ENCODE measurements at regions not wholly inside any gene's neighbourhood (a gene's known extent, or its start where the extent isn't known, plus 50 kb on each side); places are given as distances from the start of the nearest gene placed in this dataset.

DNA sequence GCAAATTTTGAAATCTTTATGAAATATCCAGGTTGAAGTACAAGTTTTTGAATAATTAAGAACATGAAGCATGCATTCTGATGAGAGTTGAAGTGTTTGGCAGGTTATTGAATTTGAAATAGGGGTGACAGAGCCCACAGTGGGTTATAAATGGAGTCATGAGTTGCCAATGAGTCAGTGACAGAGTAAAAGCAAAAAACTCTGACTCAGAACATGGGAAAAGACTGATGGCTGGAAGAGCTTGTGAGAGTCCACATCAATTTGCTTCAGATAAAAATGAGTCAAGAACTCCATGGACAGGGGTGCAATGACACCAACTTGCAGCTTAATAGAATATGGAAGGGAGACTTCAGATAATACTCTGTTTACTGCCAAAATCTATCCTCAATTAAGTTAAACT is 105.3 kb downstream of the SLC6A15 start:
- Histone ChIP-seq H3K79me1 (ENCODE audit: low read depth in 1 of 2, low read length in 2 of 2) (no peaks in the 10 kb centered on the region), H3K18ac (ENCODE audit: low read depth, low read length) (no peak overlapping the region), H3K36me3 (ENCODE audit: control insufficient read depth, insufficient read depth, low read length) (no peaks in the 10 kb centered on the region), H3K14ac (replicated peaks; ENCODE audit: low read depth, low read length) (no peak overlapping the region), H3K9me3 (ENCODE audit: control insufficient read depth, insufficient read depth, low read length) (no peaks in the 10 kb centered on the region), H3K4me2 (ENCODE audit: low read depth, low read length) (no peak overlapping the region), H4K8ac (ENCODE audit: low read depth in 2 of 2, low read length in 2 of 2) (no peak overlapping the region), H3K4ac (ENCODE audit: low read depth, low read length) (no peak overlapping the region), H4K91ac (ENCODE audit: insufficient read depth, low read depth, low read length) (no peak overlapping the region), H2AK5ac (ENCODE audit: low read depth, low read length) (no peak overlapping the region), H2AK9ac (replicated peaks; ENCODE audit: low read depth, low read length, poor library complexity) (no peak overlapping the region), H2BK20ac (ENCODE audit: low read depth, low read length) (no peak overlapping the region), H4K20me1 (ENCODE audit: insufficient read depth, low read length) (no peaks in the 10 kb centered on the region), H3K23ac (ENCODE audit: low read depth, low read length) (no peak overlapping the region), H2BK15ac (ENCODE audit: low read depth, low read length) (no peak overlapping the region), H3K27me3 (ENCODE audit: control insufficient read depth, insufficient read depth, low read length) (no peaks in the 10 kb centered on the region), H2AFZ (replicated peaks; ENCODE audit: low read length, poor library complexity) (no peak overlapping the region), H3K4me3 (ENCODE audit: insufficient read depth, low read depth, low read length) (no peak overlapping the region), H3K27ac (ENCODE audit: insufficient read depth, low read length) (no peak overlapping the region), H2BK120ac (ENCODE audit: low read depth, low read length) (no peak overlapping the region), H3K56ac (ENCODE audit: extremely low read depth, insufficient read depth, low read length) (no peak overlapping the region), H3K9ac (ENCODE audit: low read depth, low read length) (no peak overlapping the region), H2BK5ac (ENCODE audit: low read depth, low read length, poor library complexity, severe bottlenecking) (no peak overlapping the region), H3K4me1 (ENCODE audit: control insufficient read depth, insufficient read depth, low read length) (no peaks in the 10 kb centered on the region), H4K5ac (ENCODE audit: low read depth, low read length) (no peak overlapping the region), H3K9me1 (ENCODE audit: insufficient read depth, low read length) (no peaks in the 10 kb centered on the region)
- BruUV-seq (replicated peaks), result no TSS peak
- ChIA-PET CTCF (interaction anchor here (0.6 kb wide), 1 partner anchor 40 kb away, joined by 3 read pairs; no protein-coding TSS in a partner anchor), POLR2A (ENCODE audit: unreplicated experiment) (no interaction called here)
- intact Hi-C loops (cut with micrococcal nuclease), result no loop called here
- DNase-seq (peak; percentile 30), ATAC-seq (ENCODE audit: low read depth) (no peak)
- no peak for TF ChIP-seq RFX5 (IDR thresholded peaks at IDR 0.05; ENCODE audit: low read depth, low read length)
- no peak for TF ChIP-seq RAD21 (IDR thresholded peaks at IDR 0.05; ENCODE audit: low read length)
- no peak for TF ChIP-seq CHD1 (IDR thresholded peaks at IDR 0.05; ENCODE audit: low read depth, low read length)
- no peak for TF ChIP-seq CTCF (conservative IDR thresholded peaks at IDR 0.05; ENCODE audit: low read depth, low read length)
- TF ChIP-seq SMC3 (IDR thresholded peaks at IDR 0.05; ENCODE audit: low read depth, low read length), result no peak
- TF ChIP-seq MXI1 (IDR thresholded peaks at IDR 0.05; ENCODE audit: borderline replicate concordance, low read depth, low read length), result no peak
- no peak for TF ChIP-seq MAFK (IDR thresholded peaks at IDR 0.05; ENCODE audit: low read depth, low read length)
- in situ Hi-C loops (cut with MboI; ENCODE audit: low sequenced_read_pairs), result no loop called here
- dilution Hi-C loops (cut with HindIII; ENCODE audit: low sequenced_read_pairs, unreplicated experiment), result no loop called here

Data from IMR-90 (cell line).